GM12878 (cell line): ENCODE measurements at regions not wholly inside any gene's neighbourhood (a gene's known extent, or its start where the extent isn't known, plus 50 kb on each side); places are given as distances from the start of the nearest gene placed in this dataset.
"Not testable (repeated sequence)": the region's sequence is repeated elsewhere in the genome, so short reads cannot be mapped to it uniquely, and the experiment has no call there.

ENCODE experiments used
- CHD2 ChIP-seq: IDR thresholded peaks from 2 replicates; pipeline ENCODE4 v1.6.1; 2011; ENCODE audit warnings: low read depth, low read length, improper control_type of control experiment, borderline replicate concordance
- CTCF ChIP-seq, 3 experiments: IDR thresholded peaks in 2 of 3; conservative IDR thresholded peaks in 1 of 3; 2 replicates each; pipeline ENCODE4 v1.5.1; 2011; ENCODE audit warnings: low read depth in 3 of 3, low read length in 3 of 3, mild to moderate bottlenecking in 3 of 3, control low read depth in 2 of 3, moderate library complexity in 2 of 3, inconsistent platforms in 1 of 3, mixed read lengths in 1 of 3; ENCODE audit not compliant: control insufficient read depth in 2 of 3, insufficient read depth in 1 of 3; ENCODE audit errors: extremely low read depth in 1 of 3
- EED ChIP-seq: sonication (generic); IDR thresholded peaks from 2 replicates; pipeline ENCODE4 v1.6.1; 2016; ENCODE audit warnings: antibody characterized with exemption, low read depth
- EZH2 ChIP-seq: IDR thresholded peaks from 2 replicates; pipeline ENCODE4 v1.6.1; 2012; ENCODE audit warnings: low read depth, mild to moderate bottlenecking, control low read depth, inconsistent platforms, low read length, borderline replicate concordance; ENCODE audit not compliant: control insufficient read depth
- GABPA ChIP-seq: IDR thresholded peaks from 2 replicates; pipeline ENCODE4 v1.6.1; 2014; ENCODE audit warnings: antibody characterized with exemption, low read depth, mild to moderate bottlenecking, inconsistent platforms
- HCFC1 ChIP-seq: fragments of 150-350 bp; IDR thresholded peaks from 2 replicates; pipeline ENCODE4 v1.6.1; 2014; ENCODE audit warnings: low read length
- NFYA ChIP-seq: IDR thresholded peaks from 2 replicates; pipeline ENCODE4 v1.6.1; 2011; ENCODE audit warnings: low read depth, mild to moderate bottlenecking, low read length, improper control_type of control experiment, borderline replicate concordance
- POLR2A ChIP-seq: IDR thresholded peaks from 2 replicates; pipeline ENCODE4 v1.6.1; 2011; ENCODE audit warnings: low read depth, mild to moderate bottlenecking, low read length
- RFX5 ChIP-seq: IDR thresholded peaks from 2 replicates; pipeline ENCODE4 v1.6.1; 2011; ENCODE audit warnings: low read depth, low read length, improper control_type of control experiment
- SIX5 ChIP-seq: IDR thresholded peaks from 2 replicates; pipeline ENCODE4 v1.6.1; 2011; ENCODE audit warnings: mild to moderate bottlenecking, low read depth, low read length, moderate library complexity; ENCODE audit not compliant: severe bottlenecking
- SPI1 ChIP-seq: IDR thresholded peaks from 2 replicates; pipeline ENCODE4 v1.6.1; 2011; ENCODE audit warnings: low read depth, mild to moderate bottlenecking, low read length, moderate library complexity, borderline replicate concordance; ENCODE audit not compliant: insufficient read depth
- YY1 ChIP-seq: IDR thresholded peaks from 2 replicates; pipeline ENCODE4 v1.6.1; 2011; ENCODE audit warnings: low read depth, mild to moderate bottlenecking, low read length
- ZBED1 ChIP-seq: IDR thresholded peaks from 2 replicates; pipeline ENCODE4 v1.6.1; 2016; ENCODE audit warnings: borderline replicate concordance
- ZSCAN29 ChIP-seq: fragments of 450-650 bp; IDR thresholded peaks from 2 replicates; pipeline ENCODE4 v1.6.1; 2017; ENCODE audit warnings: mild to moderate bottlenecking, moderate library complexity

GRCh38 chrX:65850821-65851220 is 183.4 kb downstream of the MSN start:
- not testable (repeated sequence) for TF ChIP-seq HCFC1; NFYA; EED; RFX5; CTCF (IDR thresholded peaks at IDR 0.05 in 2 of 3, conservative IDR thresholded peaks at IDR 0.05 in 1 of 3; ENCODE audit: control insufficient read depth in 2 of 3, extremely low read depth in 1 of 3, insufficient read depth in 1 of 3, low read depth in 3 of 3, low read length in 3 of 3); SPI1; CHD2; ZBED1; POLR2A; EZH2; SIX5; ZSCAN29; YY1; GABPA
